Thyroid gland (tissue), 4 donors: ENCODE measurements at regions not wholly inside any gene's neighbourhood (a gene's known extent, or its start where the extent isn't known, plus 50 kb on each side); places are given as distances from the start of the nearest gene placed in this dataset.

Experiments
- POLR2A ChIP-seq, 2 donors: fragments of 450-650 bp; IDR thresholded peaks; one replicate each; pipeline ENCODE4 v1.6.1; 2017; ENCODE audit warnings: antibody characterized with exemption in 2 of 2, mild to moderate bottlenecking in 2 of 2, moderate library complexity in 1 of 2
- TF ChIP-seq, protein P1 (sequence below), 6 experiments: fragments of 200-600 bp in 3 of 6; fragments of 450-650 bp in 3 of 6; sonication (generic) in 3 of 6; IDR thresholded peaks; one replicate each; pipeline ENCODE4 v1.5.1; 2016 to 2019; ENCODE audit warnings: antibody characterized with exemption in 6 of 6, mild to moderate bottlenecking in 2 of 6, inconsistent platforms in 1 of 6, moderate library complexity in 1 of 6

DNA sequence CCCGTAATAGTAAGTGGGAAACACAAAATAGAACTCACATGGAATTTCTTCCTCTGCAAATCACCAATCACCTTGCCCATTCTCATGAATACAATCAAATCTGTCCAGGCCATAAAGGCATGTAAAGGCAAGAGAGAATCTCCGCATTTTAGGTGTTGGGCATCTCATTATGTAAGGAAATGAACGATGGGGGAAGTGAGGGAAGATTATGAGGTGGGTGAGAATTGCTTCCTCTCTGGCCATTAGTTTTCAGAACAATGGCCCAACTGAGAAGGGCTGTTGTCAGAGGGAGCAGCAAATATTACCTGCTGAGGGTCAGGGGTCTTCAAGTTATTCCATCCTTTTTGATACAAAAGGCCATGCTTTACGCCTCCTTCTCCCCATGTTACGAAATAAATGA is 455.1 kb downstream of the ARHGEF28 start:
- TF ChIP-seq, protein P1, sequence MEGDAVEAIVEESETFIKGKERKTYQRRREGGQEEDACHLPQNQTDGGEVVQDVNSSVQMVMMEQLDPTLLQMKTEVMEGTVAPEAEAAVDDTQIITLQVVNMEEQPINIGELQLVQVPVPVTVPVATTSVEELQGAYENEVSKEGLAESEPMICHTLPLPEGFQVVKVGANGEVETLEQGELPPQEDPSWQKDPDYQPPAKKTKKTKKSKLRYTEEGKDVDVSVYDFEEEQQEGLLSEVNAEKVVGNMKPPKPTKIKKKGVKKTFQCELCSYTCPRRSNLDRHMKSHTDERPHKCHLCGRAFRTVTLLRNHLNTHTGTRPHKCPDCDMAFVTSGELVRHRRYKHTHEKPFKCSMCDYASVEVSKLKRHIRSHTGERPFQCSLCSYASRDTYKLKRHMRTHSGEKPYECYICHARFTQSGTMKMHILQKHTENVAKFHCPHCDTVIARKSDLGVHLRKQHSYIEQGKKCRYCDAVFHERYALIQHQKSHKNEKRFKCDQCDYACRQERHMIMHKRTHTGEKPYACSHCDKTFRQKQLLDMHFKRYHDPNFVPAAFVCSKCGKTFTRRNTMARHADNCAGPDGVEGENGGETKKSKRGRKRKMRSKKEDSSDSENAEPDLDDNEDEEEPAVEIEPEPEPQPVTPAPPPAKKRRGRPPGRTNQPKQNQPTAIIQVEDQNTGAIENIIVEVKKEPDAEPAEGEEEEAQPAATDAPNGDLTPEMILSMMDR (IDR thresholded peaks at IDR 0.05): no peak
- no peak for TF ChIP-seq POLR2A (IDR thresholded peaks at IDR 0.05)
